ENCODE measurements at regions not wholly inside any gene's neighbourhood (a gene's known extent, or its start where the extent isn't known, plus 50 kb on each side); places are given as distances from the start of the nearest gene placed in this dataset.

DNA sequence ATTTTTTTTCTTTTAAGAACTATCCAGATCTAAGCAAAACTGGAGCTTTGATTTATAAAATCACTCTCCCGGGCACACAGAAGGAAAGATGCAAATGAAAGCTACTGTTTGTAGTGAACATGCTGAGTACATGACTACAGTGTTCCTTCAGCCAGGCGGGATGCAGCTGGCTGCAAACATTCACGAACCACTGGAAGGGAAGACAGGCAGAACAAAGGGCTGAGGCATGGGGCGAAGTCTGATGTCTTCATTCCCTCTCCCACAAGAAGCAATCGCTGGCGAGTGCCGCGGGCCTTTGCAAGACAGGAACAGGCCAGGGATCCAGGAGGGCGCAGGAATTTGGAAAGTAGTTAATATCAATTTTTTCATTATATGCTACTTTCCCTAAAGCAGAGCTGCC lies 257.9 kb upstream of the AJAP1 start:
- no peak for DNase-seq

DNA sequence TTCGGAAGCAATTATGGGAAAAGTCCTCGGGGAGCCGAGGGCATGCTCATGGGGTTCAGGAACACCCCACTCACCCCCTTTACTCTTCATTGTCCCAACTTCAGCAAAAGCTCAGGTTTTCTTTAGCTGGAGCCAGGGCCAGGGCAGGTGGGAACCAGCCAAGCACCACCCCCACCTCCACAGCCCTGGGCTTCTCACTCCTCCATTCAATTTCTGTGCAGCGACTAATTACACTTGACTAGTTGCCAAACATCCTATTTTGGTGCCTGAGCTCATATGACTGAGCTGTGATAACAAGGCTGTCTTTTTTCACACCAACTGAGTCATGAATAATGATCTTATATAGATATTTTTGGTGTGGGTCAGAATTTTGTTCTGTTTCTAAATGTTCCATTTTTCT lies 257.2 kb upstream of the AJAP1 start:
- no peak for DNase-seq

DNA sequence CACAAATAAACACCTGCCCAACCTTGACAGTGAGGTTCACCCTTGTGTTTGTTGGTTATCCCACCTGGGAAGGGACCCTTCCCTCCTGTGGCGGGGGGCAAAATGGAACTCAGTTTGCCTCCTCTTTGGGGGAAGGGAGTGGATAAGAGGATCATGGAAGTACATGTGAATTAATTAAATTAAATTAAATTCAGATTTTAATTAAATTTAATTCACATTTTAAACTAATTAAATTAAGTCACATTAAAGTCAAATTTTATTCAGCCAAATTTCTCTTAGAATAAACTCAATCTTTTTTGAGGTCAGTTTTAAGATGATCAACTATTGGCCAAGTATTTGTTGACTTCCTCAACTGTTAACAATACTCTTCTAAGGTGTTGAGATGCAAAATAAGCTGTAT lies 252.4 kb upstream of the AJAP1 start:
- DNase-seq, result no peak

DNA sequence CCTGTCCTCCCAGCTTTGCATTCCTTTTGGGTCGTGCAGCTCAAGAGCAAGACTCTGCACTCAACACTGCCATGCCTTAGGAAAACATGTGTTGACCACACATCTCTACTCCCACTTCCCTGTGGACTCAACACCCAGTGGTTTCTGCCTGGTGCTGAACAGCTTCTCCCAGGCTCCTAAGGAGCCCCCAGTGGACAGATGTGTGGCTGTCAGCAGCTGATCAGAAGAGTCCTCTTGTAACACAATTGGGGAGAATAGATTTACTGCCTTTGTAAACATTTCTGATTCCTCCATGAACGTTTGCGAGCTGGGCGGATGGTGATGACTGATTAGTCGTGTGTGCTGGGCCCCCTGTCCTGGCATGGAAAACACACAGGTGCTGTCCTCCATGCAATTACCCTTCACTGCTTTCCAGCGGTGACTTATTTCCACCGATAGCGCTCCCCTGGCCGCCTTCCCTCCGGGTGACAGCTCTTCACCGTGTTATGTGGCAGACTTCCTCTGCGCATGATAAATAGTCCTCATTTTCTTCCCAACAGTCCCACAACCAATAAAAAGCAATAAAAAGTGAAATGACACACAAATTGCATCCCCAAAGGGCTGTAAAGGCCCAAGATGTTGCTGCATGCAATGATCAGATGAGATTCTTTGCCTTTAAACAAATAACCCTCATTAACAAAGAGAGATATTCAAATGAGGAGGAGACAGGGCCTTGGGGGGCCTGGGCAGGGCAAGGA lies 249.4 kb upstream of the AJAP1 start:
- no peak for DNase-seq

DNA sequence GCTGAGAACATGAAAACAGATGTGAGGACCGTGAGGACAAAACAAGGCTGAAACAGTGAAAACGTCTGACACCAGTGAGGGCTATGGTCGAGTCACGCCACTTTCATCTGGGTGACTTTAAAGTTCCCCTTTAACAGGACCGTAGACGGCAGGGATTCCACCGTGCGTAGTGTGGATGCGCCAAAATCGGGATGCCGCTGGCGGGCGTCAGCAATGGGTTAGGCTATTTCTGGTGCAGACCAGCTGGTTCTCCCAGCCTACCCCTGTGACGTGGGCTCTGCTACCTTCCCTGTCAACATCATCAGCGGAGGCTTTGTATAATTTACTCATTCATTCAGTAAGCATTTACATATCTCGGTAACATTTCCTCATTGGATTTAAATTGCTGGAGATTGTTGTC lies 246.6 kb upstream of the AJAP1 start:
- DNase-seq, result no peak

DNA sequence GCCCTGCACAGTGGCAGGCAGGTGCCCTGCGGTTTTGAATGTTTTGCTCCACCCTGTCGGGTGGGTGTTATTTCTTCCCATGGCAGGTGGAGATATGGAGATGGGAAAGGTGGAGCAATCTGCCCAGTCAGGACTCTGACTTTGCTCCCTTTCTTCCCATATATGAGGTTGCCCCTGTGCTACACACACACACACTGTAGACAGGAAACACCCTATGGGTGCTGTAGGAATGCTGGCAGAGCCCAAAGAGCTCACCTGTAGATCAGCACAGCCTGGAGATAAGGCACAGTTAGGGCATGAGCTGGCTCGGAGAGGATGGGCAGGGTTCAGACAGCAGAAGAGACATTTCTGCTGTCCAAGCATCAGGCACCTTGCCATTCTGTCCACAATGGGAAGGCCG lies 246.0 kb upstream of the AJAP1 start:
- DNase-seq, result no peak

DNA sequence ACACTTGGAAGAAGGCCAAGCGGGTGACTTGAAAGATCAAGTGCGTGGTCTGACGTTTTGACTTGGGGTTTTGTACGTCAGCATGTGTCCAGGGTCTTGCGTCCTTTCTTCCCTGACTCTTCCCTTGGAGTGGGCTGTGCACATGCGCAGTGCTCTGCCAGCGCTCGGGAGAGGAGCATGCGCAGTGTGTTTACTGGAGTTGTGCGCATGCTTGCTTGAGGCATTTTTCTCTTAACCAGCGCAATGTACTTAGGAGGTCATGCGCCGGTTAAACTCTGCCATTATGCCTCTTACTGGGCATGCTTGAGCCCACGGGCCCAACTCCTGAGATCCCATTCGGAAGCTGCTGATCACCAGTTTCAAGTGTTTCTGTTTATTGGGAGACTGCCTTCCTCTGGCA lies 242.5 kb upstream of the AJAP1 start:
- DNase-seq, result no peak

DNA sequence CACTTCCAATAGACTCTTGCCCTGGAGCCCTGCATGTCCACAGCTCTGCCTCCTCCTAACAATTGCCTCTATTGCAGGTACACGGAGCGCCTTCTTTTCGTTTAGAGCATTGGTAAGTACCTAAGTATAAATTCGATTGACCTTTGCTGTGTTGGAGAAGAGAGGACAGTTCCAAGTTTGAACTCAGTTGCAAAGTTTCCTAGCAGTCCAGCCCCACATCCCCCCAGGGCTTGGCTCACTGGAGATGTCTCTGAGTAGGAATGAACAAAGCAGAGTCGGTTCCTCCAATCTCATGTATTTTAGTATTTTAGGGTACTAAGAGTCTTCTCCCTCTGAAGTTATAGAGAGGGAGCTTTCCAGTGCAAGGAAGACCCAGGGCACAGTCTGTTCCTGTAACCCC lies 238.9 kb upstream of the AJAP1 start:
- DNase-seq, result no peak

DNA sequence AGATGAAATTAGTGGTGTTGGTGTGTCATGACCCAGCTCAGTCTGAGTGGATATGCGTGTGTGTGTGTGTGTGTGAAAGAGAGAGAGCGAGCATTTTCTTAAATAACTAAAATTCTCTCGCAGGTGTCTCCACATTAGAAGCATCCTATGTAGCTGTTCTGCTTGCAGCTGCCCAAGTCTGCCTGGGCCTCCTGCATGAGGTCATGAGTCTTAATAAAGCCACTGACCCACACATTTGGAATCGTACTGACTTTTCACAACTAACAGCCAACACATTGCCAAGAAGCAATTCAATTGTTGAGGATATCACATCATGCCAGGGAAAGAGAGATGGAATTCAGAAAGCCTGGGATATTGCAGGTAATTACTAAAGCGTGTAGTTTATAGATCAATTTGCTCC lies 238.2 kb upstream of the AJAP1 start:
- DNase-seq, result no peak

DNA sequence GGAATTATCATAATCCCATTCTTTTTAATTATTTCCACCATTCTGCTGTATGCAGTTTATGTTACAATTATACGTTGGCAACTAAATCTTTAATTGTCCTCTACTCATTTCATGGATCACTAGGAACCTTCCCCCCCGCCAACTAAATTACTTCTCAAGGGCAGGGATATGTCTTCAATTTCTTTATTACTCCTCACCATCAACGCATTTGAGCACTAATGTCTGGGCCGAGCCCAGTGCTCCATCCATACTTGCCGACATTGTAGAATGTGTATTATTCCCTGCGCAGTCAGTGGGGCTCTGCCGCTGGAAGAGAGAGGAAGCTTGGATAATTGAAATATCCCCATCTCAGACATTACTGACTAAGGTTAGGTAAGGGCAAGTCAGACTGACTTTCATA lies 236.4 kb upstream of the AJAP1 start:
- DNase-seq, result no peak

DNA sequence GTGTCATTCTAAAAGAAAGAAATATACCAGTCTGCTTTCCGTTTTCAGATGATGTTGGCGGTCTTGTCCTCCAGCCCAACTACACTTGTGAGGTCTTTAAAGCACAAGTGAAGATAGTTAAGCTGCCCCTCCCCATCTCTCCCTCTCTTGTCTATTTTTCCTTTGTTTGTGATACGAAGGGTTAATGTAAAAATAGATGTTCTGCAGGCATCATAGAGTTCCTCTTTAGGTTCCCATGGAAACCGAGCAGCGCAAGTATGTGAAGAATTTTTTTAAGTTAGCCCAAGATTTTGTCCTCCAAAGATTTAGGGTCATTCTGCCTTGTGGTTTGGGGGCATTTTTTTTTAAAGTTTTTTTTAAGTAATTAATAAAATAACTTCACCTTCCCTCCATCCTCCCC lies 232.4 kb upstream of the AJAP1 start:
- DNase-seq, result no peak

DNA sequence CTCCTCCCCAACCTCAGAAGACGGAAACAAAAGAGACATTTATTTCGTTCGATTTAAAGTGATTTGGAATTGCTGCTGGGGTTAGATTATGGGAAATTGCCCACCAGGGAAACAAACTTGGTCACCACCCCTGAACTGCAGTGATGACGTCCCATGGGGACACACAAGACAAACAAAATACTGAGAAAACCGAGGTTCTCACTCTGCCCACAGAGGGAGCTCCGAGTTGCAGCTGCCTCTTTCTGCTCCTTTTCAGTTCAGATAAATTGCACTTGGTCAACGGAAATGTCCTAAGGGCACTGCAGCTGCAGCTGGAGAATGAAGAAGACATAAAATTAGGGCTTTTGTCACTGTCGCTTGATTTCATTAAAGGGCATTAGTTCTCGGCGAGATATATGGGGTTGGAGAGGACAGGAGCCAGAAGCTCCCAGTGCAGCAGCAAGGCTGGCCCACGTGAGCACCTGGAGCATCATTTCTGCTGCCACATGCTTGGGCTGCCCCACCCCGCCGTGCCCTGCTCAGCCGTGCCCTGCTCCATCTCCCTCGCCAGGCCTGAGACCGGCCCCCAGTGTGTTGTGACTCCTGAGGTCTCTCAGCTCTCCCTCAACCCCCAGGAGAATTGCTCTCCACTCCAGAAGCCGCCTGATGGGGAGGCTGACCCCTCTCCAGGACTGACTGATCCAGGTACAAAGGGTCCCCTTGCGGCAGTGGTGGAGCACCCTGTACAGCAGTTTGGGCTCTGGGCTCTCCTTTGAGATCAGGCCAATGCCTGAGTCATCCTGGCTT lies 231.7 kb upstream of the AJAP1 start:
- no peak for DNase-seq

DNA sequence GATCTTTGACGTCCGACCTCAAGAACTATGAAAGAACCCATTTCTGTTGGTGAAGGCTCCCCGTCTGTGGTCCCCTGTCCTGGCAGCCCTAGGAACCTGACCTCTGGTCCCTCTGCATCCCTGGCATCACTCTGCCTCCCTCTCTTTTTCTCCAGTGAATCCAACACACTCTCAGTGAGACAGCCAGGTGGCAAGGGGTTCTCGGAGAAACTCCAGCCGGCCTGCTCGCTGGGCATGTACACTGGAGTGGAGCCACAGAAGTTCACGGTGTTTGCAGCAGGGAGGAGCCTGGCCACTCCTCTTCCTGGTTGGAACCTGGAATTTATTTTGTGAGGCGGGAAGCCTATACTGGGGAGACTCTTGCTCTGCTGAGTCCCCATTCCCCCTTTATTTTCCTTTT lies 230.2 kb upstream of the AJAP1 start:
- DNase-seq, result no peak

DNA sequence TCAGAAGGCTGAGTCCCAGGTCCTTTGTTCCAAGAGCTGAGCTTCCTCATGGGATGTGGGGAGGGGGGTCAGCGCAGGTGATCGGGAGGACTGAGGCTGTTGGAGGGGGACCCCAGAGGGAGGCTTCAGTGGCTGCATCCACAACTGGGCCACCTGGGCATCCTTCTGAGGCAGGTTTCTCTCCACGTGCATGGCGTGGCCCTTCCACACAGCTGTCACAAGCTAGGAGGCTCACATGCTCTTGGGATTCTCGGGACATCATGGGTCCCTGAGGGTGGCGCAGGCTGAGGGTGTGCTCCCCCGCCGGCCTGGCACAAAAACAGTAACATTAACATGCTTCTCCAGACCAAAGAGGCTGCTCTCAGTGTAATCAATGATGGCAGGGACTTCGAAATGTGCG lies 229.6 kb upstream of the AJAP1 start:
- DNase-seq, result no peak

DNA sequence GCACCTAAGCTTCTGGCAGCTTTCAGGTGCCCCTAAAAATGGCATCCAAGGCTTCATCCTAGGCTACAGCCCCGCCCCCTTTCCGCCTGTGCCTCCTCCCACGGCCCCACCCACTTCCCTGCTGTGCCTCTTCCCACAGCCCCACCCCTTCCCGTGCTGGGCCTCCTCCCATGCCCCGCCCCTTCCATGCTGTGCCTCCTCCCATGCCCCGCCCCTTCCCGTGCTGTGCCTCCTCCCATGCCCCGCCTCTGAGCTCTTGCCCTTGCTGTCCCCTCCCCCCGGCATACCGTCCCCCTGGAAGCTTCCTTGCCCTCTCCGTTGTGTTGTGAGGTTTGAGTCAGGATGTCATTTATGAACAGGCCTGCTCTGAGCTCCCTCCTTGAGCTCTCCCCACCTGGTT lies 228.5 kb upstream of the AJAP1 start:
- DNase-seq, result no peak

DNA sequence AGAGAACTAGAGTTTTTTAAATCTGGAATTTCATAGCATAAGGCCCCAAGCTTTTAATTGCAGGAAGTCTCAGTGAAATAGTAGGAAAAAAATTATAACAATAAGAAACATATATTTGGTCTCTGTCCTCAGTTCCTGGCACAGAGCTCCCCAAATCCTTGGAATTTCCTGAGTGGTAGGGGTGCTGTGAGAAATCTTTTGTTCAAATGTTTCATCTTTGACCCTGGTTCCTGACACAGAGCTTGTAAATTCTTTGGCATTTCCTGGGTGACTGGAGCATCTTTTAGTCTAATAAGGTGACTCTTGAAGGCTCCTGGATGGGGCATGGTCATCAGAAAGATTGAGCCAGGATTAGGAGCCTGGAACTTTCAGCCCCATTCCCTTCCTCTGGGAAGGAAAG lies 225.7 kb upstream of the AJAP1 start:
- no peak for DNase-seq

DNA sequence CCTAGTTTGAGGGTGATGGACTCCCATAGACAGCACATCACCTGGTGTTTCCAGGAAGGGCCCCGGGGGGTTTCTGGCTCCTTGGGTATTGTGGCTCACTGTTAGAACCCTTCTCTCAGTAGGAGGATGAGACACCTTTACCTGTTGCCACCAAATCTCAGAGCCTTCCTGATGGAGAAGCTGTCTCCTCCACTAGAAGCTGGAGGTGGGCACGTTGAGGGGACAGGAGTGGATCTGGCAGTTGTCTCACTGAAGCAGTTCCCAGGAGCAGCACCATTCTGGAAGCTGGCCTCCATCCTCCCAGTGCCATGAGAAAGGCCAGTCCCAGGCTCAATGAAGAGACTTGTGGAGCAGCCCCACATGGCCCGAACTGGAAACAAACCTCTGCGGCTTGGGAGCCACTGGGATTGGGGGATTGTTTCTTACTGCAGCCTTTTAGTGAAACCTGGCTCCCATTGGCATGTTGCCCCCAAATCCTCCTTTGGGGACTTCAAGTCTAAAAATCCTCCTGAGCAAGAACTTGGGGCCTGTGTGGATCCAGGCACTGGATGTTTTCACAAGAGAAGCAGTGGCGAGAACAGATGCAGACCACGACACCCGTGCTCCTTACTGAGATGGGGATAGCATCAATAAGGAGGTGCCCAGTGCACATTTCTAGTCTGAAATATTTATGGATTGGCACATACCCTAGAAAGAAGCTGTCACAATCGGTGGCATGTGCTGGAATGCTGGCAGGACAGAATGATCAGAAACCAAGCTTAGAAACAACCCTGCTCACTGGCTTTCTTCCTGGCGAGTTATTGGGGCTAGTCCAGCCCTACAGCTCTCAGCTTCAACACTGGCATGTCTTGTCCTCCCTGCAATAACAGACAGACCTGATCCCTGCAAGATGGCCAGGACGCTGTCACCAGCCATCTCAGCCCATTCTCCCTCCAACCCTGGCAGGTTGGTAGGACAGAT lies 223.7 kb upstream of the AJAP1 start:
- no peak for DNase-seq

DNA sequence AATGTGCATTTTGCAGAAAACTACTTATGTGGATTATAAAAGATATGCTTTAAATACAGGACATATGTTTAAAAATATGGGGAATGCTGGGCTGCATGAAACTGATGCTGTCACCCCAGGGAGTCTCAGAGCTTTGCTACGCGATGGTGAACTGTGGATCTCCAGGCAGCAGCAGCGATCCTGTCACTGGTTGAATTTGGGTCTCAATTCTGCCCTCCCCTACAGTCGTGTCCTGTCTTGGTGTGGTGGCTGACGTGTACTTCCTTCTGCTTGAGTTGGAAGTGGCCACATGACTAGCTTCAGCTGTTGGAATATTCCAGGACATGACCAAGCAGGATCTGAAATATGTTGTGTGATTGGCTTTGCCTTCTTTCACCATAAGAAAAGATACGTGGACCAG lies 222.9 kb upstream of the AJAP1 start:
- no peak for DNase-seq

DNA sequence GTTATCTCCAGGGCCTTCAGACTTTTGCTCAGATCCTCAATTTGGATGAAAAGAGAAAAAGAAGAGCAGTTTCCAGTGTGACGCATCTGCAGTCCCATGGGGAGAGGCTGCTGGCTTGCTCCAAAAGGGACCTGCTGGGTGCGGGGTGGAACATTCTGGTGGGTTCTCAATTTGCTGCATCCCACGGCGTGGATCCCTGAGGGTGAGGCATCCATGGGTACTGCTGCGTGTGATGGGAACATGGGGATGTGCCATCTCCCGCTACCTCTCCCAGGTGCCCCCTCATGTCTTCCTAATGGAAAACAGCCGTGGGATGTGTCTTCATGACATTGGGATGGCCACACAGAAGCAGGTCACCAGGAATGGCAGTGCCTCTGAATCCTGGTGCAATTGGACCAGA lies 221.3 kb upstream of the AJAP1 start:
- DNase-seq, result no peak

DNA sequence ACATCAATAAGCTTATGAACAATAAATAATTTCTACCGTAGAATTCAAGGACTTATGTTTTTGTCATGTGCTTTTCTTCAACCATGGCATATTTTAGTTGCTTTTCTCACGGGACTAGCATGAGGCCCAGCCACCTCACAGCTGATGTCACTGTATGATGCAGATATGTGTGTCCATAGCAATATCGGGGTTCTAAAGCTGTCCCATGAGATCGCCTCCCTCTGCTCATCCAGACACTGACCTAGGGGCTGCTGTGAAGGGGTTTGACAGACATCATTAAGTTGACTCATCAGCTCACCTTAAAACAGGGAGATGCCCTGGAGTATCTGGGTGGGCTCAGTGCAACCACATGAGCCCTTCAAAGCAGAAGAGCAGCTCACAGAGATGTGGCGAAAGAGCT lies 210.3 kb upstream of the AJAP1 start:
- no peak for DNase-seq

DNA sequence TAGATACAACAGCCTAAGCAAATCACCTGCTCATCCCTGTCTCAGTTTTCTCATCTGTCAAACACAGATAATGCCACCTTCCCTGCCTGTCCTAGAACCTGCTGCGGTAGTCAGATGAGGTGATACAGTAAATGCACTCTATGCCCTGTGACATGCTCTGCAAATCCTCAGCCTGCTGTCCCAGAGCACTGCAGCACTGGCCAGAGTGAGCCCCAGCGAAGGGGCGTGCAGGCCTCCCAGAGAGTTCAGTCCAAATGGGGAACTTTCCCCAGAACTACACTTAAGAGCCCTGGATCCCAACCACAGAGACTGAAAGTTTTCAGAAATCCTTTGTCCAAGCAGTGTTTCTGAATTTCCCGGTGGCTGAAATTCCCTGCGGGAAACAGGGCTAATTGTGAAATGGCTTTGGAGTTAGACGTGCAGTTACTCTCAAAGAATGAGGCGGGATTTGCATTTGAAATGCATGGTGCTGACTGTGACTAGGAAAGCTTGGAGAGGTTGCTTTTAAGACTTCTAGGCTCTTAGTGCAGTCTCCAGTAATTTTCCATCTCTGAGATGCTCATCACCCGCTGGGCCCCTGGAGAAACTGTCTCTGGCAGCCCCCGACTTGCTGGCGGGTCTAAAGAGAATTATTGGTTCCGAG lies 206.5 kb upstream of the AJAP1 start:
- DNase-seq, result no peak

DNA sequence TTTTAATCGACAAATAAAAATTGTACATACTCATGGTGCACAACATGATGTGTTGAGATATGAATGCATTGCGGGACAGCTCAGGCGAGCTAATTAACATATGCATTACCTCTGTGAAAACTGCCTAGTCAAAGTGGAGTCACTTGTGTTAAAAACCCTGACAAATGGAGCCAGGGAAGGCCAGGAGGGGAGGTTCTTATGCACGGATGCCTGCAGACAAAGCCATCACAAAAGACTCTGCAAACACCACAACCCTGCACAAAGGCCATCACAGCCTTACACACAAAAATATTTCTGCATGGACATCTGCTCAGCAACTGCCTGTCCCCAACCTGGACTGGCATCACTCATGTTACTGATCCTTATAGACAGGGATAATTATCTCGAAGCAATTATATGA lies 204.4 kb upstream of the AJAP1 start:
- no peak for DNase-seq

DNA sequence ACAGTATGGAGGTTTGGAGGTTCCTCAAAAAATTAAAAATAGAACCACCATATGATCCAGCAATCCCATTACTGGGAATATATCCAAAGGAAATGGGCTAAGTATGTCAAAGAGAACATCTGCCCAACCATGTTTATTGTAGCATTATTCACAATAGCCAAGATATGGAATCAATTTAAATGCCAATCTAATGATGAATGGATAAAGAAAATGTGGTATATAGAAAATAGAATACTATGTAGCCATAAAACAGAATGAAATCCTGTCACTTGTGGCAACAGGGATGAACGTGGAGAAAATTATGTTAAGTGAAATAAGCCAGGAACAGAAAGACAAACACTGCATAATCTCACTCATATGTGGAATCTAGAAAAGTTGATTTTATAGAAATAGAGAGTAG lies 201.7 kb upstream of the AJAP1 start:
- no peak for DNase-seq
